Mucosa of descending colon (tissue), 3 donors: ENCODE measurements at regions not wholly inside any gene's neighbourhood (a gene's known extent, or its start where the extent isn't known, plus 50 kb on each side); places are given as distances from the start of the nearest gene placed in this dataset.

ENCODE experiments used
- ATAC-seq: fragments of 200-7000 bp; cut with Tn5 transposase; one replicate; pipeline ENCODE4 v1.9.1; 2020; ENCODE audit warnings: mild to moderate bottlenecking, moderate library complexity
- DNase-seq, 3 donors: peaks; one replicate each; pipeline ENCODE4 v3.0.0-alpha.2; 2020
- H3K36me3 ChIP-seq: fragments of 200-600 bp; one replicate; pipeline ENCODE4 v1.8.0; 2021; ENCODE audit warnings: low read depth, mild to moderate bottlenecking
- H3K4me1 ChIP-seq: fragments of 200-600 bp; one replicate; pipeline ENCODE4 v1.8.0; 2021; ENCODE audit warnings: low read depth, mild to moderate bottlenecking
- H3K4me3 ChIP-seq: fragments of 200-600 bp; one replicate; pipeline ENCODE4 v1.8.0; 2021; ENCODE audit warnings: mild to moderate bottlenecking
- H3K9me3 ChIP-seq: fragments of 200-600 bp; one replicate; pipeline ENCODE4 v1.8.0; 2021; ENCODE audit warnings: mild to moderate bottlenecking
- CTCF ChIP-seq: fragments of 200-600 bp; IDR thresholded peaks from one replicate; pipeline ENCODE4 v1.8.0; 2022; ENCODE audit warnings: antibody characterized with exemption, mild to moderate bottlenecking
- intact Hi-C, 2 donors: fragments of 100-400 bp; cut with DNase I in 1 of 2; cut with micrococcal nuclease in 1 of 2; formaldehyde crosslinking; loops; one replicate each; pipeline versions ENCODE4 v1.11.0 to v1.11.1; 2022; cut with DNase I, micrococcal nuclease
- donor health status: DM: no; HTN: no; CAD: no; lungs with moderate emphysema.
- donor health status: DM: no; HTN: no; CAD: no.
- donor health status: DM: no; HTN: yes; CAD: no.

- DNase-seq: no peak
- intact Hi-C loops: no loop called here
- TF ChIP-seq CTCF: no peak
- Histone ChIP-seq H3K4me3 (no peak overlapping the region), H3K4me1 (no peaks in the 10 kb centered on the region), H3K9me3 (no peaks in the 10 kb centered on the region), H3K36me3 (no peaks in the 10 kb centered on the region)
- no peak for ATAC-seq
Measured at GRCh38 chr13:85316506-85317025, 482.7 kb downstream of the SLITRK6 start.

GRCh38 chr13:85314686-85315085 lies 484.5 kb downstream of the SLITRK6 start:
- Histone ChIP-seq H3K36me3 (no peaks in the 10 kb centered on the region), H3K9me3 (no peaks in the 10 kb centered on the region), H3K4me3 (no peak overlapping the region), H3K4me1 (no peaks in the 10 kb centered on the region)
- ATAC-seq (no peak), DNase-seq (no peak)
- intact Hi-C loops: no loop called here
- TF ChIP-seq CTCF: no peak

GRCh38 chr13:85313761-85314503 lies 485.3 kb downstream of the SLITRK6 start:
- DNase-seq: no peak
- no peak for TF ChIP-seq CTCF
- no peaks in the 10 kb centered on the region for H3K4me1 ChIP-seq
- no peaks in the 10 kb centered on the region for H3K36me3 ChIP-seq
- no peak overlapping the region for H3K4me3 ChIP-seq
- no peak for ATAC-seq
- no peaks in the 10 kb centered on the region for H3K9me3 ChIP-seq
- intact Hi-C loops: no loop called here

GRCh38 chr13:85312071-85312470 lies 487.1 kb downstream of the SLITRK6 start:
- Histone ChIP-seq H3K36me3 (no peaks in the 10 kb centered on the region), H3K4me3 (no peak overlapping the region), H3K4me1 (no peaks in the 10 kb centered on the region), H3K9me3 (no peaks in the 10 kb centered on the region)
- no peak for ATAC-seq
- no peak for DNase-seq
- intact Hi-C loops: no loop called here
- no peak for TF ChIP-seq CTCF

- Histone ChIP-seq H3K36me3 (no peaks in the 10 kb centered on the region), H3K4me3 (no peak overlapping the region), H3K9me3 (no peaks in the 10 kb centered on the region), H3K4me1 (no peaks in the 10 kb centered on the region)
- TF ChIP-seq CTCF: no peak
- ATAC-seq (no peak), DNase-seq (no peak)
- intact Hi-C loops: no loop called here
Measured at GRCh38 chr13:85303630-85304029, 495.6 kb downstream of the SLITRK6 start.
